Ishikawa (cell line): ENCODE measurements at regions not wholly inside any gene's neighbourhood (a gene's known extent, or its start where the extent isn't known, plus 50 kb on each side); places are given as distances from the start of the nearest gene placed in this dataset.

Source experiments
- CEBPB ChIP-seq: IDR thresholded peaks from 2 replicates; pipeline ENCODE4 v1.6.1; 2012
- EGR1 ChIP-seq: IDR thresholded peaks from 2 replicates; pipeline ENCODE4 v1.6.1; 2012
- FOXM1 ChIP-seq: IDR thresholded peaks from 2 replicates; pipeline ENCODE4 v1.6.1; 2012; ENCODE audit warnings: low read depth, borderline replicate concordance
- MAX ChIP-seq: IDR thresholded peaks from 2 replicates; pipeline ENCODE4 v1.6.1; 2012
- TCF12 ChIP-seq: IDR thresholded peaks from 2 replicates; pipeline ENCODE4 v1.6.1; 2012; ENCODE audit warnings: low read depth
- YY1 ChIP-seq: IDR thresholded peaks from 2 replicates; pipeline ENCODE4 v1.6.1; 2012; ENCODE audit warnings: low read depth

DNA sequence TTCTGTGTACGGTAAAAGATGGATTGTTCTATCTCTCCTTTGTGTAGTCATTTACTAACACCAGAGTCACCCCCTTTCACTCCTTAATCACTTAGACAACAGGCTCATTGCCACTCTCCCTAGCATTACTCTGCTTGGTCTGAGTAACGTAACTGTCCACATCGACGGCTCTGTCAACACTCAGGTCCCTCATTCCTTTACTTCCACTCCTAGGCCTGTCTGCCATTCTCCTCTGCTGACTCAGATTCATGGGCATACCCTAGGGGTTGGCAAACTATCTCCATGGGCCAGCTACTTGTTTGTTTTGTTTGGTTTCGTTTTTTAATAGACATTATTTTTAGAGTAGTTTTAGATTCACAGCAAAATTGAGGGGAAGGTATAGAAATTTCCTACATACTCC lies 243.9 kb downstream of the NR4A2 start:
- no peak for TF ChIP-seq TCF12
- TF ChIP-seq YY1, result no peak
- TF ChIP-seq CEBPB, result no peak
- no peak for TF ChIP-seq EGR1
- TF ChIP-seq FOXM1, result no peak
- no peak for TF ChIP-seq MAX
